Bone marrow (tissue), 2 donors: ENCODE measurements at regions not wholly inside any gene's neighbourhood (a gene's known extent, or its start where the extent isn't known, plus 50 kb on each side); places are given as distances from the start of the nearest gene placed in this dataset.

Experiments
- DNase-seq, 2 donors: peaks; one replicate each; lab custom pipeline; 2025; lab: John Stamatoyannopoulos, UW

GRCh38 chr9:74444369-74444768 lies 52.8 kb upstream of the RORB start:
- no peak for DNase-seq
